HUES64 (cell line): ENCODE measurements at regions not wholly inside any gene's neighbourhood (a gene's known extent, or its start where the extent isn't known, plus 50 kb on each side); places are given as distances from the start of the nearest gene placed in this dataset.

Experiments used
- H3K27ac ChIP-seq: 2 replicates; pipeline ENCODE4 v1.7.0; 2013; ENCODE audit warnings: low read depth, low read length, inconsistent platforms
- H3K27me3 ChIP-seq: 2 replicates; pipeline ENCODE4 v1.6.1; 2013; ENCODE audit warnings: mild to moderate bottlenecking, low read length; ENCODE audit not compliant: insufficient read depth
- H3K36me3 ChIP-seq: 2 replicates; pipeline ENCODE4 v1.6.1; 2013; ENCODE audit warnings: mild to moderate bottlenecking, low read length; ENCODE audit not compliant: insufficient read depth
- H3K4me1 ChIP-seq: 2 replicates; pipeline ENCODE4 v1.6.1; 2013; ENCODE audit warnings: mild to moderate bottlenecking, low read length, moderate library complexity; ENCODE audit not compliant: insufficient read depth
- H3K4me3 ChIP-seq: 2 replicates; pipeline ENCODE4 v1.5.1; 2013; ENCODE audit warnings: mild to moderate bottlenecking, low read length, moderate library complexity
- H3K9ac ChIP-seq: 2 replicates; pipeline ENCODE4 v1.6.1; 2013; ENCODE audit warnings: mild to moderate bottlenecking, low read depth, low read length
- H3K9me3 ChIP-seq: 2 replicates; pipeline ENCODE4 v1.6.1; 2013; ENCODE audit warnings: low read depth, low read length; ENCODE audit not compliant: insufficient read depth
- WGBS: fragments of 150-250, 120-280 bp; methylation state at CpG from one replicate; pipeline ENCODE4 v1.1.7; 2013; ENCODE audit warnings: missing lambda C conversion rate; 5-methylcytosine and 5-hydroxymethylcytosine counted together

- 80% methylated on average over 18 of the region's 18 CpGs for WGBS
- H3K9ac ChIP-seq: no peak overlapping the region
- H3K4me3 ChIP-seq: no peak overlapping the region
- H3K4me1 ChIP-seq: peaks cover 33% of the 10 kb centered on the region; the same call in 1 of the 2 replicates
- no peaks in the 10 kb centered on the region for H3K36me3 ChIP-seq
- no peak overlapping the region for H3K27ac ChIP-seq
- peaks cover 43% of the 10 kb centered on the region for H3K27me3 ChIP-seq
- H3K9me3 ChIP-seq: no peaks in the 10 kb centered on the region
These were observed 265.4 kb upstream of the HES1 start for GRCh38 chr3:193870376-193871219.

DNA sequence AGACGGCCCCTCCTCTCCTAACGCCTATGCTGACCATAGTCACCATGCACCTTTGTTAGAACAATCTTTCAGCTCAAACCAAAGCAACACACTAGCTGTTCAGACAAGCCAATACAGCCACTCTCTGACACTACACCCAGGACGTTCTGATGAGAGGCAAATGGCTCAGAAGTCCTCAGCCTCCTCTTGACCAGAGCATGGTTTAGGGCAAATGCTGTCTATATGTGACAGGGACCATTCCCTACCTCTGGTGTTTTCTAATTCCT lies 264.8 kb upstream of the HES1 start:
- no peak overlapping the region for H3K27ac ChIP-seq
- H3K9me3 ChIP-seq: no peaks in the 10 kb centered on the region
- H3K36me3 ChIP-seq: no peaks in the 10 kb centered on the region
- WGBS: 67% methylated on average over 3 of the region's 3 CpGs
- H3K27me3 ChIP-seq: peaks cover 43% of the 10 kb centered on the region
- H3K9ac ChIP-seq: no peak overlapping the region
- H3K4me1 ChIP-seq: peaks cover 30% of the 10 kb centered on the region; the same call in 1 of the 2 replicates
- no peak overlapping the region for H3K4me3 ChIP-seq

- 75% methylated on average over 2 of the region's 2 CpGs for WGBS
- no peak overlapping the region for H3K27ac ChIP-seq
- H3K9me3 ChIP-seq: no peaks in the 10 kb centered on the region
- H3K4me1 ChIP-seq: peaks cover 25% of the 10 kb centered on the region; the same call in 1 of the 2 replicates
- no peak overlapping the region for H3K9ac ChIP-seq
- H3K4me3 ChIP-seq: no peak overlapping the region
- H3K27me3 ChIP-seq: peaks cover 41% of the 10 kb centered on the region
- no peaks in the 10 kb centered on the region for H3K36me3 ChIP-seq
These were observed 263.6 kb upstream of the HES1 start for GRCh38 chr3:193872265-193872753.

DNA sequence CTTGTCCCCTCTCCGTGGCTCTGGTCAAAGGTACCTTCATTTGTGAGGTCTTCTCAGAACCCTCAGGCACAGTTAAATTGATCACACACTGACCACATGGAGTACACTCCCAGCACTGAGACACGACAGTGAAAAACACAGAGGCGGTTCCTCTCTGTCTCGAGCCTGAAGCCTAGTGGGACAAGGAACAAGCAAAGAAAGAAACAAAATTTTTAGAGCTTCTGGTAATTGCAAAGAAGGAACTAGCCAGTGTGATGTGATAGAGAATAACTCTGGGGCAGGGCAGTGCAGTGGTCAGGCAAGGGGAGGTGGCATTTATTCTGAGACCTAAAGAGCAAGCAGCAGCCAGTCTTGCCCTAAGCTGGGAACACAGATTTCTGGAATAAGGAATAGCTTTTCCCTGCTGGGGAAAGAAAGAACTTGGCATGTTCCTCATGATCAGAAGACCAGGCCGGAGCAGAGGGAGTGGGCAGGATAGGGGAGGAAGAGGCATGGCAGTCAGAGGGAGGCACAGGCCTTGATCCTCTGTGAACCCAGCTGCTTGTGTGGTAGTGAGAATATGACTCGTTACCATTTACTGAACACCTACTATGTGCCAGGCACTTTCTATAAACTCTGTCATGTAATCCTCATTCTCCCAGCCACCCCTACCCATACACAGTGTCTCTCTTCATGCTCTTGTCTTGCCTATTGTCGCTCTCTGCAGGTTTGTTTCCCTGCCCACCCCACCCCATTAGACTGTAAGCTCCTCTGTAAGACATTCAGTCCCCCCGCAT lies 262.3 kb upstream of the HES1 start:
- H3K36me3 ChIP-seq: no peaks in the 10 kb centered on the region
- no peak overlapping the region for H3K9ac ChIP-seq
- WGBS: 91% methylated on average over 8 of the region's 8 CpGs

DNA sequence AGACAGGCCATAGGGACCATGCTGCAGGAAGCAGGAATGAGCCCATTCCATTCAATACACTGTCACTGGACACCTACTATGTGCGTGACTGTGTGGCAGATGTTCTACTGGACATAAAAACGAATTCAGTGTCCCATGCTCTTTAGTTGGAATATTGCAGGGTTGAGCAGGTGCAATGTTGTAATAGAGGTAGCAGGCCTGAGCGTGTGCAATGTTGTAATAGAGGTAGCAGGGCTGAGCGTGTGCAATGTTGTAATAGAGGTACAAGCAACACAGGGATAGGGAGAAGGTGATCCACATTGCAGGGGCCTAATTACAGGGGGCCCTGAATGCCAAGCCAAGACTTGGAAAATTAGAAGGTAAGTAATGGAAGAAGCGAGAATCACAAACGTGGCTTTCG lies 261.4 kb upstream of the HES1 start:
- H3K4me1 ChIP-seq: peaks cover 17% of the 10 kb centered on the region; the same call in 1 of the 2 replicates
- WGBS: 85% methylated on average over 7 of the region's 7 CpGs

More for the DNA sequence above, 262.3 kb upstream of the HES1 start:
- Histone ChIP-seq H3K27me3 (peaks cover 28% of the 10 kb centered on the region), H3K4me3 (no peak overlapping the region), H3K9me3 (no peaks in the 10 kb centered on the region), H3K27ac (no peak overlapping the region), H3K4me1 (peaks cover 26% of the 10 kb centered on the region; the same call in 1 of the 2 replicates)

DNA sequence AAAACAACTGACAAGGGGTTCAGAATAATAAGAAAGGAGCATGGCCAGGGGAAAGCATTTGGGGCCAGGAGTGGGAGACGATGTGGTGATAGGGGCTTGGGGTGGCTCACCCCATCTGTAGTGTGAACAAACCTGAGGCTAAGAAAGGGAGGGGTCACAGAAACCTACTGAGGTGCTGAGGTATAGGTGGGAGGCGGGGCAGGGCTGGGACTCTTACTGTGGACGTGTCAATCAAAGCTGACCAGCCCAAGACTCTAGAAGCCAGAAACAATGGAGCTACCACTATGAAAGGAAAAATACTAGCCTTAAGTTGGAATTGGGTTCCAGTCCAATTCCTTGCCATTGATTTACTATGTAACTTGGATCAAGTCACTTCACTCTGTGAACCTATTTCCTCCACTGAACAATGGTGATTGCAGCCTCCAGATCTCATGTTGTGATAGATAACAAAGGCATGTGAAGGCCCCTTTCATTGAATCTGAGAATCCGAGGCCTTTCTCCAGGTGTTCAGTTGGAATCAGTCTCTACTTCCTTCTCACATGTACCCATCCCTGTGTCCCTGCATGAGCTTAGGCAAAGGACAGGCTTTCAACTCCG lies 260.9 kb upstream of the HES1 start:
- H3K9ac ChIP-seq: no peak overlapping the region
- H3K36me3 ChIP-seq: no peaks in the 10 kb centered on the region
- 86% methylated on average over 5 of the region's 5 CpGs for WGBS
- H3K27me3 ChIP-seq: peaks cover 13% of the 10 kb centered on the region
- H3K4me1 ChIP-seq: peaks cover 13% of the 10 kb centered on the region; the same call in 1 of the 2 replicates
- no peaks in the 10 kb centered on the region for H3K9me3 ChIP-seq
- no peak overlapping the region for H3K27ac ChIP-seq
- H3K4me3 ChIP-seq: no peak overlapping the region

More for the DNA sequence above, 261.4 kb upstream of the HES1 start:
- H3K27ac ChIP-seq: no peak overlapping the region
- H3K27me3 ChIP-seq: peaks cover 19% of the 10 kb centered on the region
- no peak overlapping the region for H3K4me3 ChIP-seq
- no peaks in the 10 kb centered on the region for H3K36me3 ChIP-seq
- no peaks in the 10 kb centered on the region for H3K9me3 ChIP-seq
- no peak overlapping the region for H3K9ac ChIP-seq

DNA sequence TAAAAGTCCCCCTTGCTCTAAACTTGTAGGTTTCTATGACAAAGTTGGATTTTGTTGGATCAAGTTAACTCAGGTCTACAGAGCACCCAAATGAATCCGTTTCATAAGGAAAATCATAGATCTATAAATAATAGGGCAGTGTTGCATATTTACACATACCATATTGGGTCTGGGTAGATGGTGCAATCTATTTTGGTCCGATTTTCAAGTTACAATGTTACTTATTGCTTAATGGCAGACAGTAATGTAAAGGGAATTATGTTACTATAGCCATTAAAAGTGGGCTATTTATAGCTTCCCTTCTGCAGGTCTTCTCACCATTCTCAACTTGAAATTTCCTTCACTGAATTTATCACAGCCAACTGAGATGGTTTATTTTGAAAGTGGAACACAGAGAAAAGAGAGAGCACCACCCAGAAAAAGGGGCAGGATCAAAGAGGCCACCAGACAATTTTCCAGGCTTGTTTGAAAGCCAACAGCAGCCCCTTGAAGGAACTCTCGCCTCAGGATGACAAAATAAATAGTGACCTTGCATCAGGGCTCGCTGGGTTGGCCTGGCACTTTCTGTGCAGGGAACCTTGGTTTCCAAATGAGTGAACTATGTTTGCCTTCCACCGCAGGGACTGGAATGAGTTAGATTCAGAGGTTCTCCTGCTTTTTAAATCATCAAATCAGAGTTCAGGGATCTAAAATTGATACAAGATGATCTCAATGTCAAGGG lies 260.2 kb upstream of the HES1 start:
- WGBS: 91% methylated on average over 4 of the region's 5 CpGs

DNA sequence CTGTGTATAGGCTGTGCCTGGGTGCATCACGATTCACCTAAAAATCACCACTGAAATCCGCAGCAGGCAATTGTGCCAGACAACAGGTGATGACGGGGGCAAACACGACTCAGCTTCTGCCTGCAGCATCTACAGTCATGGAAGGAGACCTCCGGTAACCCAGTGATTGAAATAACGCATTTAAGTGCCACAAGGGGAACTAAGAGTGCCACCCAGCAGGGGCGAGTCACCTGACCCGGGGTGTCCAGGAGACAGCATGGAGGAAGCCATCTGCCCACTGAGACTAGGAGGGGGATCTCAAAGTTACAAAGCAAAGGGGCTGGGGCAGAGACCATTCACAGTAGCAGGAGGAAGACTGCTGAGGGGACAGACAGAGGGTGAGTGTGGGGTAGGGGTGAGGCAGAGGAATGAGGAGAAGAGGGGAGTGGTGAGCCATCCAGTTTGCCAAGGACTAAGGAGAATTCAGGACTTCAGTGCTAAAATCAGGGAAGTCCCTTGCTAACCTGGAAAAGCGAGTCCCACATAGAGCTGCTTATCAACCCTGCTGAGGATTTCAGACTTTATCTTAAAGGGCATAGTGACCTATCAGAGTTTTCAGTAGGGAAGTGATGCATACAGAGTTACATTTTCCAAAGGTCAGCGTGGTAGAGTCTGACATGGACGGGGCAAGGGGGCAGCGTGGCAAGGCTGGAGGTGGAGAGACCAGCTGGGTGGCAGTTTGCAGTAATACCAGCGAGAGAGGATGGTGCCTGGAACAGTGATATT lies 256.7 kb upstream of the HES1 start:
- Histone ChIP-seq H3K27me3 (no peaks in the 10 kb centered on the region; the same call in 1 of the 2 replicates), H3K9ac (no peak overlapping the region), H3K27ac (no peak overlapping the region), H3K4me1 (peaks cover 11% of the 10 kb centered on the region; the same call in 1 of the 2 replicates), H3K36me3 (no peaks in the 10 kb centered on the region), H3K4me3 (no peak overlapping the region), H3K9me3 (no peaks in the 10 kb centered on the region)
- WGBS: 87% methylated on average over 13 of the region's 13 CpGs

More for the DNA sequence above, 260.2 kb upstream of the HES1 start:
- Histone ChIP-seq H3K4me3 (no peak overlapping the region), H3K27ac (no peak overlapping the region), H3K36me3 (no peaks in the 10 kb centered on the region), H3K9ac (no peak overlapping the region), H3K27me3 (peaks cover 6% of the 10 kb centered on the region), H3K9me3 (no peaks in the 10 kb centered on the region), H3K4me1 (peaks cover 11% of the 10 kb centered on the region; the same call in 1 of the 2 replicates)

GRCh38 chr3:193879864-193880242 lies 256.1 kb upstream of the HES1 start:
- WGBS: 87% methylated on average over 1 of the region's 1 CpG
- Histone ChIP-seq H3K9ac (no peak overlapping the region), H3K27ac (no peak overlapping the region), H3K4me3 (no peak overlapping the region), H3K4me1 (peaks cover 11% of the 10 kb centered on the region; the same call in 1 of the 2 replicates), H3K27me3 (no peaks in the 10 kb centered on the region; the same call in 1 of the 2 replicates), H3K9me3 (no peaks in the 10 kb centered on the region), H3K36me3 (no peaks in the 10 kb centered on the region)

- H3K9me3 ChIP-seq: no peaks in the 10 kb centered on the region
- no peaks in the 10 kb centered on the region for H3K36me3 ChIP-seq
- 95% methylated on average over 6 of the region's 6 CpGs for WGBS
- H3K27me3 ChIP-seq: no peaks in the 10 kb centered on the region; the same call in 1 of the 2 replicates
- no peak overlapping the region for H3K9ac ChIP-seq
- 0 out of 2 replicates have a peak, but pooled peaks cover 5% of the 10 kb centered on the region for H3K4me1 ChIP-seq
- no peak overlapping the region for H3K4me3 ChIP-seq
- no peak overlapping the region for H3K27ac ChIP-seq
These were observed 253.9 kb upstream of the HES1 start for GRCh38 chr3:193882091-193882490.
